A549 (cell line): ENCODE measurements at regions not wholly inside any gene's neighbourhood (a gene's known extent, or its start where the extent isn't known, plus 50 kb on each side); places are given as distances from the start of the nearest gene placed in this dataset.
A peak's percentile ranks its signal among the peaks of the same experiment; 100 is the strongest.

Source experiments
- ATAC-seq, 2 experiments: fragments of 200-7000 bp in 1 of 2; fragments of >200 bp in 1 of 2; cut with Nextera tagmentation in 1 of 2; cut with Tn5 transposase in 1 of 2; 3 replicates each; pipeline versions ENCODE4 v1.8.0 to v1.9.1; 2018 to 2020; ENCODE audit warnings: mild to moderate bottlenecking in 1 of 2, moderate library complexity in 1 of 2
- CTCF ChIA-PET: fragments of 300-600 bp; sonication (Branson Sonifier 250); formaldehyde crosslinking; extraction: SDS; loops from one replicate; lab custom pipeline; 2021; ENCODE audit warnings: antibody characterized with exemption, inconsistent platforms; lab: Yijun Ruan, JAX
- POLR2A ChIA-PET: fragments of 350-600 bp; formaldehyde crosslinking; extraction: SDS; loops from one replicate; lab custom pipeline; 2021; ENCODE audit warnings: antibody characterized with exemption, inconsistent platforms; lab: Yijun Ruan, JAX
- DNase-seq, 2 experiments: peaks; one replicate each; pipeline versions ENCODE4 v3.0.0 to v3.0.0-alpha.2; 2011 to 2016; ENCODE audit warnings: low read depth in 1 of 2, low spot score in 1 of 2
- FAIRE-seq: peaks from 2 replicates; lab custom pipeline; 2011; peaks lifted over from hg19 to GRCh38; lab: Jason Lieb, UNC
- H3K27ac ChIP-seq, 2 experiments: fragments of >200 bp; sonication (Bioruptor Twin); formaldehyde crosslinking; 3 replicates each; pipeline ENCODE4 v1.5.1; 2016 to 2017
- H3K4me1 ChIP-seq: fragments of >200 bp; sonication (Bioruptor Twin); formaldehyde crosslinking; 3 replicates; pipeline ENCODE4 v1.6.1; 2016
- H3K4me2 ChIP-seq: fragments of >200 bp; sonication (Bioruptor Twin); formaldehyde crosslinking; 3 replicates; pipeline ENCODE4 v1.6.1; 2016
- H3K4me3 ChIP-seq: fragments of >200 bp; sonication (Bioruptor Twin); formaldehyde crosslinking; 3 replicates; pipeline ENCODE4 v1.5.1; 2016
- H3K9me3 ChIP-seq: fragments of >200 bp; sonication (Bioruptor Twin); formaldehyde crosslinking; 3 replicates; pipeline ENCODE4 v1.6.1; 2016
- BCL3 ChIP-seq: fragments of >200 bp; sonication (Bioruptor Twin); formaldehyde crosslinking; IDR thresholded peaks from 3 replicates; pipeline ENCODE4 v1.6.1; 2016
- CBX2 ChIP-seq: fragments of 200-600 bp; sonication (generic); IDR thresholded peaks from 2 replicates; pipeline ENCODE4 v1.6.1; 2016; ENCODE audit warnings: low read depth, mild to moderate bottlenecking, borderline replicate concordance
- CHD2 ChIP-seq: fragments of 150-350 bp; IDR thresholded peaks from 2 replicates; pipeline ENCODE4 v1.6.1; 2014; ENCODE audit warnings: low read length; ENCODE audit not compliant: partially characterized antibody
- CHD4 ChIP-seq: fragments of 200-600 bp; sonication (generic); IDR thresholded peaks from 2 replicates; pipeline ENCODE4 v1.6.1; 2016; ENCODE audit warnings: antibody characterized with exemption, mild to moderate bottlenecking, borderline replicate concordance
- EHF ChIP-seq: fragments of 250-450 bp; sonication (Bioruptor Pico); IDR thresholded peaks from 2 replicates; pipeline ENCODE4 v1.5.0; 2020; ENCODE audit warnings: mild to moderate bottlenecking
- FOSB ChIP-seq: fragments of 250-450 bp; sonication (Bioruptor Pico); IDR thresholded peaks from 2 replicates; pipeline ENCODE4 v1.5.0; 2020; ENCODE audit warnings: mild to moderate bottlenecking, moderate library complexity
- FOSL2 ChIP-seq, 2 experiments: fragments of 450-650 bp in 1 of 2; fragments of >200 bp in 1 of 2; sonication (Bioruptor Twin) in 1 of 2; formaldehyde crosslinking; IDR thresholded peaks; 2 replicates each; pipeline versions ENCODE4 v1.5.0 to v1.6.1; 2016 to 2020; ENCODE audit warnings: mild to moderate bottlenecking in 1 of 2, moderate library complexity in 1 of 2
- FOXS1 ChIP-seq: fragments of 250-450 bp; sonication (Bioruptor Pico); IDR thresholded peaks from 2 replicates; pipeline ENCODE4 v1.5.0; 2020; ENCODE audit warnings: mild to moderate bottlenecking, moderate library complexity
- KDM1A ChIP-seq: fragments of 200-600 bp; sonication (generic); IDR thresholded peaks from 2 replicates; pipeline ENCODE4 v1.6.1; 2016; ENCODE audit warnings: low read depth, mild to moderate bottlenecking
- MAFK ChIP-seq: fragments of 450-650 bp; IDR thresholded peaks from 2 replicates; pipeline ENCODE4 v1.6.1; 2014; ENCODE audit not compliant: partially characterized antibody
- MAX ChIP-seq: IDR thresholded peaks from 2 replicates; pipeline ENCODE4 v1.6.1; 2012
- MYC ChIP-seq: IDR thresholded peaks from 2 replicates; pipeline ENCODE4 v1.6.1; 2012; ENCODE audit warnings: mild to moderate bottlenecking, inconsistent platforms, low read length, improper control_type of control experiment, borderline replicate concordance
- PBX3 ChIP-seq: IDR thresholded peaks from 2 replicates; pipeline ENCODE4 v1.6.1; 2012
- POLR2AphosphoS2 ChIP-seq: conservative IDR thresholded peaks from 2 replicates; pipeline ENCODE4 v1.6.1; 2012; ENCODE audit warnings: low read length, improper control_type of control experiment, inconsistent platforms
- REST ChIP-seq: fragments of 200-600 bp; sonication (generic); IDR thresholded peaks from 2 replicates; pipeline ENCODE4 v1.6.1; 2016; ENCODE audit warnings: antibody characterized with exemption, mild to moderate bottlenecking, moderate library complexity
- USF2 ChIP-seq: fragments of 450-650 bp; IDR thresholded peaks from 2 replicates; pipeline ENCODE4 v1.6.1; 2014; ENCODE audit warnings: antibody characterized with exemption
- ZC3H11A ChIP-seq: fragments of 450-650 bp; IDR thresholded peaks from 2 replicates; pipeline ENCODE4 v1.6.1; 2014; ENCODE audit warnings: antibody characterized with exemption, mild to moderate bottlenecking
- ZFP36 ChIP-seq: fragments of 450-650 bp; IDR thresholded peaks from 2 replicates; pipeline ENCODE4 v1.6.1; 2014; ENCODE audit warnings: borderline replicate concordance; ENCODE audit not compliant: partially characterized antibody
- ZNF302 ChIP-seq: fragments of 250-450 bp; sonication (Bioruptor Pico); IDR thresholded peaks from 2 replicates; pipeline ENCODE4 v1.9.0; 2021; ENCODE audit warnings: inconsistent platforms, mild to moderate bottlenecking, moderate library complexity
- WGBS: methylation state at CpG from one replicate; pipeline ENCODE4 v1.1.6; 2017; ENCODE audit errors: missing lambda C conversion rate; 5-methylcytosine and 5-hydroxymethylcytosine counted together

- TF ChIP-seq EHF (CRISPR knock-in tag) (no peak), BCL3 (no peak), KDM1A (no peak), FOSB (CRISPR knock-in tag) (no peak), FOSL2 (IDR thresholded peaks at IDR 0.05) (no peak), FOSL2 (CRISPR knock-in tag; IDR thresholded peaks at IDR 0.05) (no peak), MYC (no peak)
- TF ChIP-seq, all 56 proteins: peak for 0
These were observed 199.5 kb downstream of the NUAK1 start (continued) for GRCh38 chr12:105939181-105939721.

GRCh38 chr12:105942281-105942680 lies 196.5 kb downstream of the NUAK1 start:
- Histone ChIP-seq H3K4me3 (no peak overlapping the region), H3K4me1 (no peaks in the 10 kb centered on the region), H3K4me2 (no peak overlapping the region), H3K27ac (no peak overlapping the region), H3K9me3 (no peaks in the 10 kb centered on the region)
- DNase-seq (no peak), ATAC-seq (no peak), FAIRE-seq (peak; percentile 67)
- POLR2A ChIA-PET, result no interaction called here
- 62% methylated on average over 1 of the region's 1 CpG for WGBS
- TF ChIP-seq CHD2, result no peak
- CTCF ChIA-PET, result no interaction called here

GRCh38 chr12:105943525-105943924 lies 195.2 kb downstream of the NUAK1 start:
- ChIA-PET CTCF (interaction anchor here (2.0 kb wide), 1 partner anchor 10 kb away, joined by 7 read pairs; no protein-coding TSS in a partner anchor), POLR2A (no interaction called here)
- no peak for FAIRE-seq

GRCh38 chr12:105944628-105945027 lies 194.1 kb downstream of the NUAK1 start:
- FAIRE-seq (no peak), ATAC-seq (no peak), DNase-seq (no peak)
- Histone ChIP-seq H3K9me3 (no peaks in the 10 kb centered on the region), H3K4me2 (no peak overlapping the region), H3K27ac (no peak overlapping the region), H3K4me1 (no peaks in the 10 kb centered on the region)
- WGBS, result 10% methylated on average over 1 of the region's 1 CpG
- CTCF ChIA-PET, result interaction anchor here (1.3 to 2.0 kb wide), 2 partner anchors 9 kb away, joined by 4 to 7 read pairs; no protein-coding TSS in a partner anchor
- TF ChIP-seq ZFP36 (no peak), PBX3 (no peak), MAFK (no peak), REST (no peak), BCL3 (no peak), MAX (no peak), CHD4 (no peak), ZNF302 (CRISPR knock-in tag) (no peak), FOXS1 (no peak), ZC3H11A (no peak)
- TF ChIP-seq, all 56 proteins: peak for 0
- POLR2A ChIA-PET, result no interaction called here
- H3K4me3 ChIP-seq, result no peak overlapping the region

More at GRCh38 chr12:105943525-105943924, 195.2 kb downstream of the NUAK1 start:
- WGBS, result 83% methylated on average over 1 of the region's 1 CpG
- Histone ChIP-seq H3K9me3 (no peaks in the 10 kb centered on the region), H3K27ac (no peak overlapping the region), H3K4me3 (no peak overlapping the region), H3K4me1 (no peaks in the 10 kb centered on the region), H3K4me2 (no peak overlapping the region)
- TF ChIP-seq CBX2 (no peak), USF2 (peak; percentile 83), POLR2AphosphoS2 (no peak), ZFP36 (no peak), KDM1A (no peak)
- ATAC-seq (no peak), DNase-seq (no peak)
